IPS-18c (cell line): ENCODE measurements at regions not wholly inside any gene's neighbourhood (a gene's known extent, or its start where the extent isn't known, plus 50 kb on each side); places are given as distances from the start of the nearest gene placed in this dataset.
"Not testable (repeated sequence)": the region's sequence is repeated elsewhere in the genome, so short reads cannot be mapped to it uniquely, and the experiment has no call there.

ENCODE experiments used
- H3K4me3 ChIP-seq: 2 replicates; pipeline ENCODE4 v1.7.0; 2013; ENCODE audit warnings: low read depth, mild to moderate bottlenecking, low read length, moderate library complexity; ENCODE audit not compliant: insufficient read depth
- H3K9me3 ChIP-seq: one replicate; pipeline ENCODE4 v1.6.1; 2013; ENCODE audit warnings: mild to moderate bottlenecking, low read length, moderate library complexity; ENCODE audit not compliant: control insufficient read depth, insufficient read depth

- H3K9me3 ChIP-seq, H3K4me3 ChIP-seq: not testable (repeated sequence)
These were observed 285.7 kb downstream of the CYRIA start for GRCh38 chr2:16379901-16380300.

DNA sequence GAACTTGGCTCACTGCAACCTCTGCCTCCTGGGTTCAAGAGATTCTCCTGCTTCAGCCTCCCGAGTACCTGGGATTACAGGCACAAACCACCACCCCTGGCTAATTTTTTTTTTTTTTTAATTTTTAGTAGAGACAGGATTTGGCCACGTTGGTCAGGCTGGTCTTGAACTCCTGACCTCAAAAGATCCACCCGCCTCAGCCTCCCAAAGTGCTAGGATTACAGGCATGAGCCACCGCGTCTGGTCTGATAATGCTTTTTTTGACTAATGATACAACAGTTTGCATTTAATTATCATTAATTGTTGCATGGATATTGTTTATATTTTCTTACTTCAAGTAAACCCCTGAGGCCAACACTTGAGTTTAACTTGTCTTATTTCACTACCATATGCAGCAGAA lies 286.6 kb downstream of the CYRIA start:
- H3K4me3 ChIP-seq: not testable (repeated sequence)

GRCh38 chr2:16378031-16378430 lies 287.6 kb downstream of the CYRIA start:
- Histone ChIP-seq H3K4me3 (no peak overlapping the region), H3K9me3 (no peaks in the 10 kb centered on the region)

More for the DNA sequence above, 286.6 kb downstream of the CYRIA start:
- H3K9me3 ChIP-seq: not testable (repeated sequence)

DNA sequence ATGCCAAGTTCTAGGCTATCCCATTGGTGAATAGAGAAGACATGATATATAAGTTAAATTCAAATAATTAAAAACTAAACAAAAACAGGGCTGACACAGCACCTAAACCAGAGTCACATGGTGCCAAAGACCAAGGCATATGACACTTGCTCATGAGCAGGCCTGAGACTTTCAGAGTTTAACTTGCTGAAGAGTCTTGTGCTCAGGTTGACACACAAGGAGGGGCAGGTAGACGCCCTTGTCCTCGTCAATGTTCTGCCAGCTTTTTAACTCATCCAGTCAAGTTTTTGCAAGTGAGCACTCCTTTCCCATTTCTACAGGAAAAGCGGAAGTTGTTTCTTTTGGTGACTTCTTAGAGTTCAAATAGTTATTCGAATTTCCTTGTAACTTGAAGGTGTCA lies 289.7 kb downstream of the CYRIA start:
- Histone ChIP-seq H3K9me3 (no peaks in the 10 kb centered on the region), H3K4me3 (no peak overlapping the region)

- Histone ChIP-seq H3K4me3 (no peak overlapping the region), H3K9me3 (no peaks in the 10 kb centered on the region)
These were observed 290.3 kb downstream of the CYRIA start for GRCh38 chr2:16375351-16375750.

DNA sequence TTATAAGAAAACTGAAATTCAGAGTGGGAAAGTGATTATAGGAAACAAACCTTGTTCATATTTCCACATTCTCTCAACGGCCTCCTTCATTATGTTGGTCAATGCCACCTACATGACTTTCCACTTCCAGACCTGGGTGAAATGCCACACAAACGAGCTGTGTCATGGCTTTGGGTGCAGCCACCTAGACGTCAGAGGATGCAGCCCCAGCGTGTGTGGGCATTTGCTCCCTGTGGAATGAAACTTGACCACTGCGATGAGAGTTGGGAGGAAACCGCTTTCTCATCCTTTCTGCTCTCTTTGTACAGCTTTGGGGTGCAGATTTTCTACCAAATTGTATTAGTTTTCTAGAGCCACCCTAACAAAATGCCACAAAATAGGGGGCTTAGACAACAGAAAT lies 291.0 kb downstream of the CYRIA start:
- Histone ChIP-seq H3K4me3 (no peak overlapping the region), H3K9me3 (no peaks in the 10 kb centered on the region)

GRCh38 chr2:16373341-16373740 lies 292.3 kb downstream of the CYRIA start:
- Histone ChIP-seq H3K4me3 (no peak overlapping the region), H3K9me3 (no peaks in the 10 kb centered on the region)

- H3K9me3 ChIP-seq: no peaks in the 10 kb centered on the region
- H3K4me3 ChIP-seq: no peak overlapping the region
These were observed 293.9 kb downstream of the CYRIA start for GRCh38 chr2:16371751-16372150.

- no peaks in the 10 kb centered on the region for H3K9me3 ChIP-seq
These were observed 296.7 kb downstream of the CYRIA start for GRCh38 chr2:16368951-16369350.

GRCh38 chr2:16368328-16368727 lies 297.3 kb downstream of the CYRIA start:
- Histone ChIP-seq H3K4me3 (no peak overlapping the region), H3K9me3 (no peaks in the 10 kb centered on the region)

More at GRCh38 chr2:16368951-16369350, 296.7 kb downstream of the CYRIA start:
- H3K4me3 ChIP-seq: no peak overlapping the region

DNA sequence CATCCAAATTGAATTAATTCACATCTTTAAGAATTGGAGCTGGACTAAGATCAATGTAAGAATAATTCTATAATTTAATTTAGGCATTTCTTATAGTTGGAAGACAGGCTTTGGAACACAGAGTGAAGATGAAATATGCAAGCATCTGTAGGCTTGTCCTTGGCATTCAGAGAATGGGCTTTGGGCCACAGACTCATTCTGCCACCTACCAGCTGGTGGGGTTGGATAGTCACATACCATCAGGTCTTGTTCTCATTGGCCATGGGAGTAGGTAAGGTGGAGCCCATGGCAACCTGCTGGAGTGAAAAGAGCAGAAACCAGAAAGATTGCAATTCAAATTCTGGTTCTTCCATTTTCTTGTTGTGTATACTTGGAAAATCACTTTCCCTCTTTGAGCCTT lies 300.3 kb downstream of the CYRIA start:
- H3K9me3 ChIP-seq: no peaks in the 10 kb centered on the region

GRCh38 chr2:16363581-16363980 lies 302.1 kb downstream of the CYRIA start:
- Histone ChIP-seq H3K9me3 (no peaks in the 10 kb centered on the region), H3K4me3 (no peak overlapping the region)

More for the DNA sequence above, 300.3 kb downstream of the CYRIA start:
- H3K4me3 ChIP-seq: no peak overlapping the region

GRCh38 chr2:16362611-16363010 lies 303.0 kb downstream of the CYRIA start:
- H3K4me3 ChIP-seq: no peak overlapping the region
- no peaks in the 10 kb centered on the region for H3K9me3 ChIP-seq

GRCh38 chr2:16361261-16361995 lies 304.2 kb downstream of the CYRIA start:
- Histone ChIP-seq H3K9me3 (no peaks in the 10 kb centered on the region), H3K4me3 (no peak overlapping the region)

- H3K9me3 ChIP-seq: no peaks in the 10 kb centered on the region
These were observed 305.7 kb downstream of the CYRIA start for GRCh38 chr2:16359961-16360360.

DNA sequence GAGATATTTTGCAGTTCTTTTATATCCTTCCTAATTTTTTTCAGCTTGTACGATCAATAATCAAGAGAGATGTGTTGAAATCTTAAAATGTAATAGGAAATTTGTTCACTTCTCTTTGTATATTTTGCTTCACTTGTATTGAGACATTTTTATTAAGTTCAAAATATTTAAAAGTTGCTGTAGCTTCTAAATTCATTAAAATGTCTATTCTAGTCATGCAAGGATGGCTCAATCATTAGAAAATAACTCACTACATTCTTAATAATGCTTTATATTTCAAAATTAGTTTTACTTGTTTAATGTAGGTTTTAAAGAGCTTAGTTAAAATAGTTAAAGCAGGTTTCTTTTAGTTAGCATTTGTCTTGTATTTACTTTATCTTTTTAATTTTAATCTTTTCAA lies 308.4 kb downstream of the CYRIA start:
- no peak overlapping the region for H3K4me3 ChIP-seq
- peaks cover 2% of the 10 kb centered on the region for H3K9me3 ChIP-seq

More at GRCh38 chr2:16359961-16360360, 305.7 kb downstream of the CYRIA start:
- H3K4me3 ChIP-seq: no peak overlapping the region

DNA sequence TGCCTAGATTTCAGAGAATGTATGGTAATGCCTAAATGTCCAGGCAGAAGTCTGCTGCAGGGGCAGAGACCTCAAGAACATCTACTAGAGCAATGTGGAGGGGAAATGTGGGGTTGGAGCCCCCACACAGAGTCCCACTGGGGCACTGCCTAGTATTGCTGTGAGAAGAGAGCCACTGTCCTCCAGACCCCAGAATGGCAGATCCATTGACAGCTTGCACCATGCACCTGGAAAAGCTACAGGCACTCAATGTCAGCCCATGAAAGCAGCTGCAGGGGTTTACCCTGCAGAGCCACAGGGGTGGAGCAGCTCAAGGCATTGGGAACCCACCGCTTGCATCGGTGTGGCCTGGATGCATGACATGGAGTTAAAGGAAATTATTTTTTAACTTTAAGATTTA lies 314.1 kb downstream of the CYRIA start:
- no peak overlapping the region for H3K4me3 ChIP-seq
- H3K9me3 ChIP-seq: peaks cover 11% of the 10 kb centered on the region

GRCh38 chr2:16351137-16351536 lies 314.5 kb downstream of the CYRIA start:
- H3K9me3 ChIP-seq: peaks cover 11% of the 10 kb centered on the region
- H3K4me3 ChIP-seq: no peak overlapping the region

- Histone ChIP-seq H3K4me3 (no peak overlapping the region), H3K9me3 (peaks cover 11% of the 10 kb centered on the region)
These were observed 315.4 kb downstream of the CYRIA start for GRCh38 chr2:16350211-16350610.
